MM.1S (cell line): ENCODE measurements at regions not wholly inside any gene's neighbourhood (a gene's known extent, or its start where the extent isn't known, plus 50 kb on each side); places are given as distances from the start of the nearest gene placed in this dataset.

ENCODE experiments used
- DNase-seq: peaks from one replicate; pipeline ENCODE4 v3.0.0-alpha.2; 2015
- H2AFZ ChIP-seq: fragments of 300-600 bp; sonication (generic); 2 replicates; pipeline ENCODE4 v1.6.0; 2016; ENCODE audit warnings: antibody characterized with exemption, low read length
- H3F3A ChIP-seq: fragments of 300-600 bp; sonication (generic); 2 replicates; pipeline ENCODE4 v1.6.1; 2016; ENCODE audit warnings: mild to moderate bottlenecking, antibody characterized with exemption, low read length, moderate library complexity, mixed read lengths; ENCODE audit not compliant: insufficient read depth
- H3K27ac ChIP-seq: fragments of 300-600 bp; sonication (generic); 2 replicates; pipeline ENCODE4 v1.5.1; 2016; ENCODE audit warnings: mild to moderate bottlenecking, low read length
- H3K27me3 ChIP-seq: fragments of 300-600 bp; sonication (generic); replicated peaks from 2 replicates; pipeline ENCODE4 v1.6.0; 2016; ENCODE audit warnings: low read length; ENCODE audit not compliant: insufficient read depth
- H3K36me3 ChIP-seq: fragments of 300-600 bp; sonication (generic); replicated peaks from 2 replicates; pipeline ENCODE4 v1.6.1; 2016; ENCODE audit warnings: mild to moderate bottlenecking, low read length, mixed read lengths; ENCODE audit not compliant: insufficient read depth
- H3K4me1 ChIP-seq: fragments of 300-600 bp; sonication (generic); 2 replicates; pipeline ENCODE4 v1.6.1; 2016; ENCODE audit warnings: low read length, mixed read lengths
- H3K4me2 ChIP-seq: fragments of 300-600 bp; sonication (generic); 2 replicates; pipeline ENCODE4 v1.6.0; 2016; ENCODE audit warnings: low read depth, low read length
- H3K4me3 ChIP-seq: fragments of 300-600 bp; sonication (generic); 2 replicates; pipeline ENCODE4 v1.5.1; 2016; ENCODE audit warnings: low read length, mixed read lengths
- H3K79me2 ChIP-seq: fragments of 300-600 bp; sonication (generic); 2 replicates; pipeline ENCODE4 v1.6.1; 2016; ENCODE audit warnings: mixed run types, low read length, mixed read lengths
- H3K9ac ChIP-seq: fragments of 300-600 bp; sonication (generic); 2 replicates; pipeline ENCODE4 v1.6.1; 2016; ENCODE audit warnings: low read length, mixed read lengths
- H3K9me2 ChIP-seq: fragments of 300-600 bp; sonication (generic); replicated peaks from 2 replicates; pipeline ENCODE4 v1.6.1; 2016; ENCODE audit warnings: mild to moderate bottlenecking, low read length, mixed read lengths; ENCODE audit not compliant: insufficient read depth
- H3K9me3 ChIP-seq: fragments of 300-600 bp; sonication (generic); replicated peaks from 2 replicates; pipeline ENCODE4 v1.6.1; 2016; ENCODE audit warnings: mild to moderate bottlenecking, low read length, mixed read lengths; ENCODE audit not compliant: insufficient read depth
- H4K20me1 ChIP-seq: fragments of 300-600 bp; sonication (generic); 2 replicates; pipeline ENCODE4 v1.6.1; 2016; ENCODE audit warnings: mild to moderate bottlenecking, low read length, moderate library complexity, mixed read lengths; ENCODE audit not compliant: insufficient read depth
- CTCF ChIP-seq: fragments of 300-600 bp; sonication (generic); IDR thresholded peaks from 2 replicates; pipeline ENCODE4 v1.5.1; 2016; ENCODE audit warnings: antibody characterized with exemption, low read length, mixed read lengths
- EZH2 ChIP-seq: fragments of 300-600 bp; sonication (generic); optimal IDR thresholded peaks from 2 replicates; pipeline ENCODE3; 2017; ENCODE audit warnings: low read depth, mild to moderate bottlenecking, antibody characterized with exemption, low read length, mixed read lengths
- EZH2phosphoT487 ChIP-seq: fragments of 300-600 bp; sonication (generic); IDR thresholded peaks from 2 replicates; pipeline ENCODE4 v1.6.1; 2018; ENCODE audit warnings: antibody characterized with exemption, low read length

GRCh38 chr1:47549532-47549931 lies 111.7 kb downstream of the FOXD2 start:
- H2AFZ ChIP-seq = no peak overlapping the region
- H3K9me3 ChIP-seq = no peaks in the 10 kb centered on the region
- no peak overlapping the region for H3K4me2 ChIP-seq

GRCh38 chr1:47550929-47551328 lies 113.1 kb downstream of the FOXD2 start:
- no peak for DNase-seq
- TF ChIP-seq CTCF (no peak), EZH2 (no peak), EZH2phosphoT487 (no peak)
- Histone ChIP-seq H3K9me2 (no peaks in the 10 kb centered on the region), H3K4me2 (no peak overlapping the region), H3F3A (no peaks in the 10 kb centered on the region), H3K4me3 (no peak overlapping the region), H2AFZ (no peak overlapping the region), H3K27me3 (no peaks in the 10 kb centered on the region), H3K4me1 (no peaks in the 10 kb centered on the region), H3K36me3 (no peaks in the 10 kb centered on the region), H3K9ac (no peak overlapping the region), H4K20me1 (no peaks in the 10 kb centered on the region), H3K79me2 (no peaks in the 10 kb centered on the region), H3K9me3 (no peaks in the 10 kb centered on the region), H3K27ac (no peak overlapping the region)

More at GRCh38 chr1:47549532-47549931, 111.7 kb downstream of the FOXD2 start:
- H3K79me2 ChIP-seq = no peaks in the 10 kb centered on the region
- H3K27ac ChIP-seq = no peak overlapping the region
- H3K4me1 ChIP-seq = no peaks in the 10 kb centered on the region
- TF ChIP-seq EZH2phosphoT487 = no peak
- no peak for TF ChIP-seq EZH2
- no peak for TF ChIP-seq CTCF
- H3K9ac ChIP-seq = no peak overlapping the region
- H3K9me2 ChIP-seq = no peaks in the 10 kb centered on the region
- H3F3A ChIP-seq = no peaks in the 10 kb centered on the region
- no peak overlapping the region for H3K4me3 ChIP-seq
- no peaks in the 10 kb centered on the region for H3K36me3 ChIP-seq
- DNase-seq = no peak
- H3K27me3 ChIP-seq = no peaks in the 10 kb centered on the region
- no peaks in the 10 kb centered on the region for H4K20me1 ChIP-seq

DNA sequence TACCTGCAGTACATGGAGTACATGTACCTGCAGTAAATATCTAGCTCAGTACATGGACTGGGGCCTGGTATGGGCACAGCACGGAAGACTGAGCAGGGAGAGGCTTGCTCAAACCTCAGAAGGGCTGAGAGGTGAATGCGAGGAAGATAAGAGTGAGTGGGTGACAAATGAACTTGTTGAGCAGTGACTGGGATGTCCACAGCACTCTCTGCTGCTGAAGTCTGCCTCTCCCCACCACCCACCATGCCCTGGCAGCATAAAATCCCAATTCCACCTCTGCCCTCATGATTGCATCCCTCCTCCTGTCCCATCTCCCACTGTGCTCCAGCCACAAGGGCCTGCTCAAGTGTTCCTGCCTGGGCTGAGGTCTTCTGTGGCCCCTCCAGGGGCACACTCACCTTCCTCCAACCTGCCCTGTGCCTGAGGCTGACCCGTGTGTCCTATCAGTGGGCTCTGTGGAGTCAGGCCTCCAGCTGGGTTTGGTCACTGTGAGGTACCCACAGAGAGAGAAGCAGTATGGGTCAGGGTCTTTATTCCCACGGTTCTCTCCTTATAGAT lies 114.2 kb downstream of the FOXD2 start:
- Histone ChIP-seq H3K79me2 (no peaks in the 10 kb centered on the region), H4K20me1 (no peaks in the 10 kb centered on the region), H3K27ac (no peak overlapping the region), H3K9ac (no peak overlapping the region), H2AFZ (no peak overlapping the region), H3K9me3 (no peaks in the 10 kb centered on the region), H3K4me2 (no peak overlapping the region), H3F3A (no peaks in the 10 kb centered on the region), H3K4me3 (no peak overlapping the region), H3K36me3 (no peaks in the 10 kb centered on the region), H3K9me2 (no peaks in the 10 kb centered on the region), H3K27me3 (no peaks in the 10 kb centered on the region), H3K4me1 (no peaks in the 10 kb centered on the region)
- DNase-seq = no peak
- no peak for TF ChIP-seq EZH2phosphoT487
- no peak for TF ChIP-seq EZH2
- no peak for TF ChIP-seq CTCF
